H9 (cell line): ENCODE measurements at regions not wholly inside any gene's neighbourhood (a gene's known extent, or its start where the extent isn't known, plus 50 kb on each side); places are given as distances from the start of the nearest gene placed in this dataset.

Experiments
- DNase-seq: peaks from one replicate; pipeline ENCODE4 v3.0.0-alpha.2; 2017
- H2AFZ ChIP-seq: one replicate; pipeline ENCODE4 v1.6.1; 2013; ENCODE audit warnings: mild to moderate bottlenecking, low read length, control low read depth, moderate library complexity
- H2AK5ac ChIP-seq: 2 replicates; pipeline ENCODE4 v1.6.1; 2013; ENCODE audit warnings: low read length, control low read depth, mixed read lengths; ENCODE audit not compliant: insufficient read length
- H2BK120ac ChIP-seq: one replicate; pipeline ENCODE4 v1.6.1; 2013; ENCODE audit warnings: low read depth, mild to moderate bottlenecking, low read length, control low read depth, inconsistent platforms; ENCODE audit not compliant: poor library complexity, severe bottlenecking
- H2BK12ac ChIP-seq: 2 replicates; pipeline ENCODE4 v1.6.1; 2013; ENCODE audit warnings: low read length, control low read depth, mixed read lengths, low read depth; ENCODE audit not compliant: insufficient read length
- H2BK15ac ChIP-seq: 2 replicates; pipeline ENCODE4 v1.6.1; 2013; ENCODE audit warnings: low read depth, low read length, control low read depth
- H2BK20ac ChIP-seq: one replicate; pipeline ENCODE4 v1.6.1; 2013; ENCODE audit warnings: low read depth, mild to moderate bottlenecking, low read length, control low read depth, inconsistent platforms; ENCODE audit not compliant: poor library complexity, severe bottlenecking
- H2BK5ac ChIP-seq: 2 replicates; pipeline ENCODE4 v1.6.1; 2013; ENCODE audit warnings: low read length, control low read depth, mixed read lengths; ENCODE audit not compliant: insufficient read length
- H3K14ac ChIP-seq: 2 replicates; pipeline ENCODE4 v1.6.1; 2013; ENCODE audit warnings: low read length, control low read depth; ENCODE audit not compliant: insufficient read depth
- H3K18ac ChIP-seq: 2 replicates; pipeline ENCODE4 v1.6.1; 2013; ENCODE audit warnings: low read depth, mild to moderate bottlenecking, mixed read lengths, low read length, control low read depth; ENCODE audit not compliant: insufficient read length
- H3K23ac ChIP-seq: 2 replicates; pipeline ENCODE4 v1.6.1; 2013; ENCODE audit warnings: low read length, control low read depth, mixed read lengths, low read depth; ENCODE audit not compliant: insufficient read length
- H3K23me2 ChIP-seq: 2 replicates; pipeline ENCODE4 v1.6.1; 2013; ENCODE audit warnings: low read depth, mild to moderate bottlenecking, mixed read lengths, low read length, control low read depth; ENCODE audit not compliant: insufficient read length, poor library complexity, severe bottlenecking
- H3K27ac ChIP-seq: 2 replicates; pipeline ENCODE4 v1.5.1; 2013; ENCODE audit warnings: low read length, control low read depth, mixed read lengths, low read depth; ENCODE audit not compliant: insufficient read length
- H3K27me3 ChIP-seq: 2 replicates; pipeline ENCODE4 v1.6.1; 2013; ENCODE audit warnings: low read length, control low read depth, inconsistent platforms; ENCODE audit not compliant: insufficient read depth
- H3K4ac ChIP-seq: 2 replicates; pipeline ENCODE4 v1.6.1; 2013; ENCODE audit warnings: low read depth, mild to moderate bottlenecking, control low read depth, inconsistent platforms, low read length, moderate library complexity
- H3K4me1 ChIP-seq: 2 replicates; pipeline ENCODE4 v1.6.1; 2013; ENCODE audit warnings: low read length, control low read depth, inconsistent platforms; ENCODE audit not compliant: insufficient read depth
- H3K4me2 ChIP-seq: 2 replicates; pipeline ENCODE4 v1.6.1; 2013; ENCODE audit warnings: low read length, control low read depth, mixed read lengths; ENCODE audit not compliant: insufficient read length, insufficient read depth
- H3K56ac ChIP-seq: 2 replicates; pipeline ENCODE4 v1.6.1; 2013; ENCODE audit warnings: low read depth, mild to moderate bottlenecking, mixed read lengths, low read length, control low read depth; ENCODE audit not compliant: insufficient read length
- H3K79me1 ChIP-seq: 2 replicates; pipeline ENCODE4 v1.6.1; 2013; ENCODE audit warnings: low read depth, mild to moderate bottlenecking, moderate library complexity, low read length, control low read depth, inconsistent platforms; ENCODE audit not compliant: insufficient read depth, poor library complexity, severe bottlenecking
- H3K79me2 ChIP-seq: 2 replicates; pipeline ENCODE4 v1.6.1; 2013; ENCODE audit warnings: low read length, control low read depth, inconsistent platforms; ENCODE audit not compliant: insufficient read depth
- H3K9ac ChIP-seq: 2 replicates; pipeline ENCODE4 v1.6.1; 2013; ENCODE audit warnings: low read length, control low read depth, mixed read lengths; ENCODE audit not compliant: insufficient read length; ENCODE audit errors: extremely low read depth
- H3K9me3 ChIP-seq: one replicate; pipeline ENCODE4 v1.6.1; 2013; ENCODE audit warnings: low read depth, low read length, inconsistent platforms; ENCODE audit not compliant: control insufficient read depth
- H3T11ph ChIP-seq: one replicate; pipeline ENCODE4 v1.6.1; 2013; ENCODE audit warnings: mild to moderate bottlenecking, low read length, control low read depth, inconsistent platforms
- H4K20me1 ChIP-seq: one replicate; pipeline ENCODE4 v1.6.1; 2013; ENCODE audit not compliant: control insufficient read depth, insufficient read length, insufficient read depth
- H4K5ac ChIP-seq: 2 replicates; pipeline ENCODE4 v1.6.1; 2013; ENCODE audit warnings: low read depth, mild to moderate bottlenecking, mixed read lengths, low read length, control low read depth; ENCODE audit not compliant: insufficient read length
- H4K8ac ChIP-seq: replicated peaks from 2 replicates; pipeline ENCODE4 v1.6.1; 2013; ENCODE audit warnings: low read length, control low read depth, mixed read lengths, low read depth; ENCODE audit not compliant: insufficient read length
- H4K91ac ChIP-seq: 2 replicates; pipeline ENCODE4 v1.6.1; 2013; ENCODE audit warnings: low read depth, mild to moderate bottlenecking, moderate library complexity, mixed read lengths, low read length, control low read depth; ENCODE audit not compliant: insufficient read length
- H3K27ac Mint-ChIP-seq, 3 experiments: 2 replicates in 2 of 3; 3 replicates in 1 of 3; pipeline ENCODE4 v1.8.0; 2020 to 2021; ENCODE audit warnings: mixed read lengths in 3 of 3, mild to moderate bottlenecking in 1 of 3, moderate library complexity in 1 of 3
- H3K27me3 Mint-ChIP-seq: 2 replicates; pipeline ENCODE4 v1.8.0; 2021; ENCODE audit warnings: low read depth, mild to moderate bottlenecking, moderate library complexity, mixed read lengths
- H3K36me3 Mint-ChIP-seq, 3 experiments: 2 replicates in 2 of 3; 3 replicates in 1 of 3; pipeline ENCODE4 v1.8.0; 2020 to 2021; ENCODE audit warnings: low read depth in 3 of 3, mixed read lengths in 3 of 3; ENCODE audit not compliant: insufficient read depth in 1 of 3
- H3K4me1 Mint-ChIP-seq, 2 experiments: 2 replicates each; pipeline ENCODE4 v1.8.0; 2020; ENCODE audit warnings: mixed read lengths in 2 of 2
- H3K4me3 Mint-ChIP-seq, 2 experiments: 2 replicates in 1 of 2; 3 replicates in 1 of 2; pipeline ENCODE4 v1.8.0; 2020 to 2021; ENCODE audit warnings: mild to moderate bottlenecking in 2 of 2, mixed read lengths in 2 of 2, moderate library complexity in 1 of 2
- H3K9me3 Mint-ChIP-seq, 2 experiments: 2 replicates in 1 of 2; 3 replicates in 1 of 2; pipeline ENCODE4 v1.8.0; 2020; ENCODE audit warnings: mild to moderate bottlenecking in 2 of 2, mixed read lengths in 2 of 2, moderate library complexity in 1 of 2
- WGBS: extraction: QIAGEN DNeasy Blood & Tissue Kit; methylation state at CpG from one replicate; pipeline ENCODE4 v1.1.7; 2013; ENCODE audit warnings: missing lambda C conversion rate, low lambda C conversion rate, mixed read lengths; ENCODE audit not compliant: insufficient read length; ENCODE audit errors: extremely low coverage; 5-methylcytosine and 5-hydroxymethylcytosine counted together
- TF ChIP-seq, protein P1 (sequence below): fragments of 200-600 bp; sonication (generic); conservative IDR thresholded peaks from 3 replicates; pipeline ENCODE4 v1.8.0; 2021; ENCODE audit warnings: antibody characterized with exemption, mild to moderate bottlenecking

DNA sequence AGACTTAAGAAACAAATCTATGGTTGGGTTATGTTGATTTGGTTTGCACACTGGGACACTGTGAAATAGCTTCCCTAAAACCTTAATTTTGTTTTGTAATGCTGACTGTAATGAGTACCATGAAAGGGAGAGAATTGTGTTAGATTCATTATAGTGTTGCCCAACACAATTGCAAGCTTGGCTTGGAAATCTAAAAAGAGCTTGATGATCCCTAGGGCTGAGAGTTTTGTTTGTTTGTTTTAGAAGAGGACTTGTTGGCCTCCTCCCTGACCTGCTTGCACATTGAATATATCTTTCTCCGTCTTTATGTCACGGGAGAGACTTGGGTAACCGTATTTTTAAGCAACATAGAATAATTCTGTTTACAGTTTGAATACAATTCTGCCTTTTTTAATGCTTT is 410.1 kb downstream of the ARL4A start:
- H3K56ac ChIP-seq = no peak overlapping the region
- DNase-seq = no peak
- TF ChIP-seq, protein P1, sequence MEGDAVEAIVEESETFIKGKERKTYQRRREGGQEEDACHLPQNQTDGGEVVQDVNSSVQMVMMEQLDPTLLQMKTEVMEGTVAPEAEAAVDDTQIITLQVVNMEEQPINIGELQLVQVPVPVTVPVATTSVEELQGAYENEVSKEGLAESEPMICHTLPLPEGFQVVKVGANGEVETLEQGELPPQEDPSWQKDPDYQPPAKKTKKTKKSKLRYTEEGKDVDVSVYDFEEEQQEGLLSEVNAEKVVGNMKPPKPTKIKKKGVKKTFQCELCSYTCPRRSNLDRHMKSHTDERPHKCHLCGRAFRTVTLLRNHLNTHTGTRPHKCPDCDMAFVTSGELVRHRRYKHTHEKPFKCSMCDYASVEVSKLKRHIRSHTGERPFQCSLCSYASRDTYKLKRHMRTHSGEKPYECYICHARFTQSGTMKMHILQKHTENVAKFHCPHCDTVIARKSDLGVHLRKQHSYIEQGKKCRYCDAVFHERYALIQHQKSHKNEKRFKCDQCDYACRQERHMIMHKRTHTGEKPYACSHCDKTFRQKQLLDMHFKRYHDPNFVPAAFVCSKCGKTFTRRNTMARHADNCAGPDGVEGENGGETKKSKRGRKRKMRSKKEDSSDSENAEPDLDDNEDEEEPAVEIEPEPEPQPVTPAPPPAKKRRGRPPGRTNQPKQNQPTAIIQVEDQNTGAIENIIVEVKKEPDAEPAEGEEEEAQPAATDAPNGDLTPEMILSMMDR = no peak
- H3K23ac ChIP-seq = no peak overlapping the region
- H4K20me1 ChIP-seq = no peaks in the 10 kb centered on the region
- no peak overlapping the region for H4K8ac ChIP-seq
- no peaks in the 10 kb centered on the region for H3K27me3 ChIP-seq
- no peaks in the 10 kb centered on the region for H3K79me1 ChIP-seq
- no peak overlapping the region for H2BK5ac ChIP-seq
- Mint-ChIP-seq H3K36me3 (no peaks in the 10 kb centered on the region), H3K27me3 (no peaks in the 10 kb centered on the region), H3K4me1 (no peaks in the 10 kb centered on the region), H3K9me3 (no peaks in the 10 kb centered on the region), H3K4me3 (no peak overlapping the region), H3K27ac (no peak overlapping the region)
- H2AK5ac ChIP-seq = no peak overlapping the region
- no peak overlapping the region for H2BK15ac ChIP-seq
- H2BK12ac ChIP-seq = no peak overlapping the region
- H4K91ac ChIP-seq = no peak overlapping the region
- no peaks in the 10 kb centered on the region for H3K23me2 ChIP-seq
- no peaks in the 10 kb centered on the region for H3K4me1 ChIP-seq
- no peak overlapping the region for H2BK120ac ChIP-seq
- H3K9me3 ChIP-seq = no peaks in the 10 kb centered on the region
- H2AFZ ChIP-seq = no peak overlapping the region
- no peaks in the 10 kb centered on the region for H3K79me2 ChIP-seq
- H3K4ac ChIP-seq = no peak overlapping the region
- no peak overlapping the region for H2BK20ac ChIP-seq
- H3K4me2 ChIP-seq = no peak overlapping the region
- H3K14ac ChIP-seq = no peak overlapping the region
- no CpG with 5 or more reads among the region's 3 CpGs for WGBS
- H3K9ac ChIP-seq = no peak overlapping the region
- no peak overlapping the region for H4K5ac ChIP-seq
- H3K27ac ChIP-seq = no peak overlapping the region
- no peak overlapping the region for H3K18ac ChIP-seq
- H3T11ph ChIP-seq = no peak overlapping the region
